ENCODE measurements at regions not wholly inside any gene's neighbourhood (a gene's known extent, or its start where the extent isn't known, plus 50 kb on each side); places are given as distances from the start of the nearest gene placed in this dataset.

GRCh38 chr1:68326481-68326880, 94.2 kb upstream of the WLS start:
- DNase-seq (no peak), ATAC-seq (no peak)
- WGBS (ENCODE audit: insufficient coverage): 91% methylated on average over 2 of the region's 2 CpGs
- no peaks in the 10 kb centered on the region for H3K36me3 ChIP-seq (ENCODE audit: control insufficient read depth, insufficient read depth, low read length)
- H3K9me3 Mint-ChIP-seq: peaks cover 2 to 3% of the 10 kb centered on the region in 2 donors
- TF ChIP-seq CTCF (IDR thresholded peaks at IDR 0.05): no peak
- H3K4me1 Mint-ChIP-seq: no peaks in the 10 kb centered on the region
- no peaks in the 10 kb centered on the region for H3K9me3 ChIP-seq (ENCODE audit: control insufficient read depth, insufficient read depth, low read length)
- H3K27ac Mint-ChIP-seq: no peak overlapping the region
- H3K4me3 Mint-ChIP-seq: no peak overlapping the region
- no peaks in the 10 kb centered on the region for H3K27me3 ChIP-seq (ENCODE audit: control insufficient read depth, insufficient read depth, low read length)
- H3K27me3 Mint-ChIP-seq (ENCODE audit: low read depth in 2 of 2): peaks cover 0 to 2% of the 10 kb centered on the region in 2 donors
- H3K4me3 ChIP-seq (ENCODE audit: low read length): no peak overlapping the region
- no peaks in the 10 kb centered on the region for H3K4me1 ChIP-seq (ENCODE audit: control insufficient read depth, insufficient read depth, low read length)
- intact Hi-C loops (cut with micrococcal nuclease): no loop called here
- H3K27ac ChIP-seq (ENCODE audit: low read length): no peak overlapping the region
- H3K36me3 Mint-ChIP-seq: no peaks in the 10 kb centered on the region

GRCh38 chr1:68324316-68324715, 92.0 kb upstream of the WLS start:
- no peak overlapping the region for H3K4me3 ChIP-seq (ENCODE audit: low read length)
- H3K4me3 Mint-ChIP-seq: no peak overlapping the region
- H3K27ac Mint-ChIP-seq: no peak overlapping the region
- no peaks in the 10 kb centered on the region for H3K36me3 ChIP-seq (ENCODE audit: control insufficient read depth, insufficient read depth, low read length)
- no peak overlapping the region for H3K27ac ChIP-seq (ENCODE audit: low read length)
- no peaks in the 10 kb centered on the region for H3K4me1 Mint-ChIP-seq
- TF ChIP-seq CTCF (IDR thresholded peaks at IDR 0.05): no peak
- whole genome bisulfite sequencing (ENCODE audit: insufficient coverage): 88% methylated on average over 2 of the region's 2 CpGs
- intact Hi-C loops (cut with micrococcal nuclease): no loop called here
- no peaks in the 10 kb centered on the region for H3K4me1 ChIP-seq (ENCODE audit: control insufficient read depth, insufficient read depth, low read length)
- no peaks in the 10 kb centered on the region for H3K27me3 ChIP-seq (ENCODE audit: control insufficient read depth, insufficient read depth, low read length)
- no peaks in the 10 kb centered on the region for H3K36me3 Mint-ChIP-seq
- DNase-seq (no peak), ATAC-seq (no peak)
- H3K9me3 ChIP-seq (ENCODE audit: control insufficient read depth, insufficient read depth, low read length): no peaks in the 10 kb centered on the region
- H3K9me3 Mint-ChIP-seq: peaks cover 2 to 3% of the 10 kb centered on the region in 2 donors
- H3K27me3 Mint-ChIP-seq (ENCODE audit: low read depth in 2 of 2): no peaks in the 10 kb centered on the region

GRCh38 chr1:68322837-68323687, 90.7 kb upstream of the WLS start:
- Histone ChIP-seq H3K4me1 (ENCODE audit: control insufficient read depth, insufficient read depth, low read length) (no peaks in the 10 kb centered on the region), H3K27ac (ENCODE audit: low read length) (no peak overlapping the region), H3K4me3 (ENCODE audit: low read length) (no peak overlapping the region), H3K27me3 (ENCODE audit: control insufficient read depth, insufficient read depth, low read length) (no peaks in the 10 kb centered on the region), H3K9me3 (ENCODE audit: control insufficient read depth, insufficient read depth, low read length) (no peaks in the 10 kb centered on the region), H3K36me3 (ENCODE audit: control insufficient read depth, insufficient read depth, low read length) (no peaks in the 10 kb centered on the region)
- no peak for ATAC-seq
- Mint-ChIP-seq H3K36me3 (no peaks in the 10 kb centered on the region), H3K4me1 (no peaks in the 10 kb centered on the region), H3K4me3 (no peak overlapping the region), H3K27ac (no peak overlapping the region), H3K27me3 (ENCODE audit: low read depth in 2 of 2) (no peaks in the 10 kb centered on the region), H3K9me3 (peaks cover 2 to 3% of the 10 kb centered on the region in 2 donors)
- WGBS (ENCODE audit: insufficient coverage): 82% methylated on average over 14 of the region's 15 CpGs
- DNase-seq: no peak
- TF ChIP-seq CTCF (IDR thresholded peaks at IDR 0.05): no peak
- intact Hi-C loops (cut with micrococcal nuclease): no loop called here

GRCh38 chr1:68322096-68322495, 89.8 kb upstream of the WLS start:
- WGBS (ENCODE audit: insufficient coverage): 86% methylated on average over 4 of the region's 4 CpGs
- DNase-seq: no peak
- Histone ChIP-seq H3K27me3 (ENCODE audit: control insufficient read depth, insufficient read depth, low read length) (no peaks in the 10 kb centered on the region), H3K4me3 (ENCODE audit: low read length) (no peak overlapping the region), H3K27ac (ENCODE audit: low read length) (no peak overlapping the region), H3K4me1 (ENCODE audit: control insufficient read depth, insufficient read depth, low read length) (no peaks in the 10 kb centered on the region), H3K36me3 (ENCODE audit: control insufficient read depth, insufficient read depth, low read length) (no peaks in the 10 kb centered on the region), H3K9me3 (ENCODE audit: control insufficient read depth, insufficient read depth, low read length) (no peaks in the 10 kb centered on the region)
- Mint-ChIP-seq H3K4me3 (no peak overlapping the region), H3K9me3 (peaks cover 2 to 3% of the 10 kb centered on the region in 2 donors), H3K27me3 (ENCODE audit: low read depth in 2 of 2) (no peaks in the 10 kb centered on the region), H3K4me1 (no peaks in the 10 kb centered on the region), H3K36me3 (no peaks in the 10 kb centered on the region), H3K27ac (no peak overlapping the region)
- TF ChIP-seq CTCF (IDR thresholded peaks at IDR 0.05): no peak
- intact Hi-C loops (cut with micrococcal nuclease): no loop called here
- no peak for ATAC-seq
